ENCODE measurements at regions not wholly inside any gene's neighbourhood (a gene's known extent, or its start where the extent isn't known, plus 50 kb on each side); places are given as distances from the start of the nearest gene placed in this dataset.
"Not testable (repeated sequence)": the region's sequence is repeated elsewhere in the genome, so short reads cannot be mapped to it uniquely, and the experiment has no call there.

- Histone ChIP-seq H3K27me3 (ENCODE audit: insufficient read depth, low read length) (no peaks in the 10 kb centered on the region), H3K9me3 (ENCODE audit: low read length) (no peaks in the 10 kb centered on the region), H3K36me3 (ENCODE audit: insufficient read depth, low read length) (no peaks in the 10 kb centered on the region), H3K4me3 (ENCODE audit: low read length) (no peak overlapping the region), H3K4me1 (ENCODE audit: insufficient read depth, low read length) (no peaks in the 10 kb centered on the region), H2AFZ (ENCODE audit: low read depth, low read length) (no peak overlapping the region)
Observed at GRCh38 chr9:115525111-115526058, 407.4 kb upstream of the TNC start.

DNA sequence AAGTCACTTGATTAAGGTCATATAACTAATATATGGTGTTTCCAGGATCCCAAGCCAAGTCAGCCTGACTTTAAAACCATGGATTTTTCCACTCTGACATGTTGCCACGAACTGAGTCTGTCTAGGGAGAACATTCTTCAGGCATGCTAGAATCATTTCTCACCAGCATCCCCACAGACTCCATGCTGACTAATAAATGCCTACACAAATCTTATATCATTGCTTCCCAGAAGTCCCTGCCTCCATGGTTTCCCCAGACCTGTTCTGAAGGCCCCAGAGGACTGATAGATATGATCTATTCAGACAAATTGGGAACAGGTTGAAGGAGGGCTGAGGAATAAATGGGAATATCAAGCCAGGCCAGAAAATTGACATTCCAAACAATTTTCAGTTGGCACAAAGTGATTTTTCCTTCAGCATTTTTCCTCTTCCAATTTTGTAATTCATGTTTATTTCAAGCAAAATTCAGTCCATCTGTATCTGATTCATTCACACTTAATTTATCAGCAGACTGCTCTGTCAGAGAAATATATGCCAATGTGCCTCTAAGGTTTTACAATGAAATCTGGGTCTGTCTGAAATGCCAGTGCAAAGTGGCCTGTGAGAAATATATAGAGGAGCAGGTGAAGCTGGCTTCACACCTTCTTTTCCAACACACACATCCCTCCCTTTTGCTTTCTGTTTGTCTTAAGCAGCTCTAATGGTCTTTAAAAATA lies 413.6 kb upstream of the TNC start:
- H3K9me3 ChIP-seq (ENCODE audit: low read length): no peaks in the 10 kb centered on the region
- no peak overlapping the region for H3K4me3 ChIP-seq (ENCODE audit: low read length)
- no peaks in the 10 kb centered on the region for H3K36me3 ChIP-seq (ENCODE audit: insufficient read depth, low read length)
- H2AFZ ChIP-seq (ENCODE audit: low read depth, low read length): no peak overlapping the region
- no peaks in the 10 kb centered on the region for H3K4me1 ChIP-seq (ENCODE audit: insufficient read depth, low read length)
- H3K27me3 ChIP-seq (ENCODE audit: insufficient read depth, low read length): no peaks in the 10 kb centered on the region

DNA sequence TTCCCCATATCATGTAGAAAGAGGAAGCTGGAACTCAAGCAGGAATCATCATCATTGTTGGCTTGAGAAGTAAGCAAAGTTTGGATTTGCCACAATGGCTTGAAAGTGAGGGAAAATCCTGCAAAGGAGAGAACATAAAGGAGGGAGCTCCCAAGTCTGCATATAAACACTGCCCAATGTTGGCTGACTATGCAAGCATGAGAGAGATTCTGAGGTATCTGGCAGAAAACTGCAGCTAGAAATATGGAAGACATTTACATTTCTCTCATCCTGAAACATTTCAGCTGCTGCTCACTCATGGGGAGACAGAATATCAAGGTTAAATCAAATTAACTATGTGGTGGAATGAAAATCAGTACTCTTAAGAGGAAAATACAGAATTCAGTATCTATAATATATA lies 415.6 kb upstream of the TNC start:
- no peaks in the 10 kb centered on the region for H3K9me3 ChIP-seq (ENCODE audit: low read length)
- H3K4me3 ChIP-seq (ENCODE audit: low read length): no peak overlapping the region
- no peak overlapping the region for H2AFZ ChIP-seq (ENCODE audit: low read depth, low read length)
- no peaks in the 10 kb centered on the region for H3K36me3 ChIP-seq (ENCODE audit: insufficient read depth, low read length)
- H3K27me3 ChIP-seq (ENCODE audit: insufficient read depth, low read length): no peaks in the 10 kb centered on the region
- no peaks in the 10 kb centered on the region for H3K4me1 ChIP-seq (ENCODE audit: insufficient read depth, low read length)

- no peaks in the 10 kb centered on the region for H3K9me3 ChIP-seq (ENCODE audit: low read length)
- H3K27me3 ChIP-seq (ENCODE audit: insufficient read depth, low read length): no peaks in the 10 kb centered on the region
- H3K36me3 ChIP-seq (ENCODE audit: insufficient read depth, low read length): no peaks in the 10 kb centered on the region
- no peaks in the 10 kb centered on the region for H3K4me1 ChIP-seq (ENCODE audit: insufficient read depth, low read length)
- H2AFZ ChIP-seq (ENCODE audit: low read depth, low read length): no peak overlapping the region
- H3K4me3 ChIP-seq (ENCODE audit: low read length): no peak overlapping the region
Observed at GRCh38 chr9:115540091-115540490, 422.1 kb upstream of the TNC start.

- no peak overlapping the region for H2AFZ ChIP-seq (ENCODE audit: low read depth, low read length)
- H3K4me3 ChIP-seq (ENCODE audit: low read length): no peak overlapping the region
- H3K36me3 ChIP-seq (ENCODE audit: insufficient read depth, low read length): no peaks in the 10 kb centered on the region
- H3K9me3 ChIP-seq (ENCODE audit: low read length): no peaks in the 10 kb centered on the region
- H3K4me1 ChIP-seq (ENCODE audit: insufficient read depth, low read length): no peaks in the 10 kb centered on the region
- H3K27me3 ChIP-seq (ENCODE audit: insufficient read depth, low read length): no peaks in the 10 kb centered on the region
Observed at GRCh38 chr9:115543511-115543910, 425.6 kb upstream of the TNC start.

- H3K9me3 ChIP-seq (ENCODE audit: low read length): no peaks in the 10 kb centered on the region
- peaks cover 4% of the 10 kb centered on the region for H3K4me1 ChIP-seq (ENCODE audit: insufficient read depth, low read length)
- no peaks in the 10 kb centered on the region for H3K27me3 ChIP-seq (ENCODE audit: insufficient read depth, low read length)
Observed at GRCh38 chr9:115548609-115549260, 430.8 kb upstream of the TNC start.

DNA sequence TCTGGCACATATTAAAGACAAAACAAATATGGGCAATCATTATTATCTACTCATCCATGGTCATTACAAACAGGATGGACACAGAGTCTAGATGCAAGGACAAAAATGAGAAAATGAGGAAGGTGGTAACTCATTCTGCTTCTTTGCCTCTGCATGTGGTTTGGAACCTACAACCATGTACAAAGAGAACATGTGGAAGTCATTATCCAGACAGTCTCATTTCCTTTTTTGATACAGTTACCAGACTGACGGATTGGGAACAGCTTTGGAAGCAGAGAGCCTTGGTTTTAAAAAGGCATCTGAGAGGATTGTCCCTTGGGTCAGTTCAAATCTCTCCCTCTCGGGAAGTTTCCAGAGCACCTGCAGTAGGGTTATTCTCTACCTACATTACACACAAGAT lies 433.4 kb upstream of the TNC start:
- Histone ChIP-seq H3K4me3 (ENCODE audit: low read length) (no peak overlapping the region), H3K9me3 (ENCODE audit: low read length) (peaks cover 2% of the 10 kb centered on the region), H2AFZ (ENCODE audit: low read depth, low read length) (no peak overlapping the region), H3K4me1 (ENCODE audit: insufficient read depth, low read length) (peaks cover 4% of the 10 kb centered on the region), H3K36me3 (ENCODE audit: insufficient read depth, low read length) (no peaks in the 10 kb centered on the region), H3K27me3 (ENCODE audit: insufficient read depth, low read length) (no peaks in the 10 kb centered on the region)

More at GRCh38 chr9:115548609-115549260, 430.8 kb upstream of the TNC start:
- H3K4me3 ChIP-seq (ENCODE audit: low read length): no peak overlapping the region
- no peak overlapping the region for H2AFZ ChIP-seq (ENCODE audit: low read depth, low read length)
- no peaks in the 10 kb centered on the region for H3K36me3 ChIP-seq (ENCODE audit: insufficient read depth, low read length)

DNA sequence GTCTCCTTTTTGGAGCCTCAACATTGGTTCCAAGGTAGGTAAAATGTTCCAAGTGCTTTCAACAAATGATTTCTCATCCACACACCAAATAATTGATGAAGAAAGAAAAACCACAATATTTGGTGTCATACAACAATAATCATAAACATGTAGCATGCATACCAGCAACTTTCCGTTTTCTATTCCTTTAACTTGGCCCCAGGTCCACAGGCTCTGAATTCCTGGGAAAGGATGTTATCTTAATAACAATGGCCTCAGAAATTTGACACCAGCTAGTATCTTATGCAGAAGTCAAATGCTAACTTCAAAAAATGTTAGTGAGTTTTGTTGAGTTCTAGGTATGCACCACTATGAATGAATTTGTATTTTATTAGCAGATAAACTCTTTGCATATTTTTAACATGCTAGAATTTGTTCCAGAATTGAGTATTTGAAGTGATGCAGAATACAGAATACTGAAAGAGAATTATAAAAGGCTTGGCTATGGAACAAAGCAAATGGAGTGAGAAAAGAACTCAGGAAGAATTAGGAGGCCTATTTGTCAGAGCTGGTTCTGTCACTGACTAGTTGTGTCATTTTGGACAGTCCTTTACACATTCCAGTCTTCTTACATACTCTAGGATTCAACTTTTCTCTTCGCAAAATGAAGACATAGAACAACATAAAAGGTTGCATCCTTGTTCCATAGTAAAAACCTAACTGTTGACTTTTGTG lies 435.3 kb upstream of the TNC start:
- peaks cover 4% of the 10 kb centered on the region for H3K4me1 ChIP-seq (ENCODE audit: insufficient read depth, low read length)
- peaks cover 2% of the 10 kb centered on the region for H3K9me3 ChIP-seq (ENCODE audit: low read length)
- H3K36me3 ChIP-seq (ENCODE audit: insufficient read depth, low read length): no peaks in the 10 kb centered on the region
- no peaks in the 10 kb centered on the region for H3K27me3 ChIP-seq (ENCODE audit: insufficient read depth, low read length)
- no peak overlapping the region for H2AFZ ChIP-seq (ENCODE audit: low read depth, low read length)
- H3K4me3 ChIP-seq (ENCODE audit: low read length): no peak overlapping the region

DNA sequence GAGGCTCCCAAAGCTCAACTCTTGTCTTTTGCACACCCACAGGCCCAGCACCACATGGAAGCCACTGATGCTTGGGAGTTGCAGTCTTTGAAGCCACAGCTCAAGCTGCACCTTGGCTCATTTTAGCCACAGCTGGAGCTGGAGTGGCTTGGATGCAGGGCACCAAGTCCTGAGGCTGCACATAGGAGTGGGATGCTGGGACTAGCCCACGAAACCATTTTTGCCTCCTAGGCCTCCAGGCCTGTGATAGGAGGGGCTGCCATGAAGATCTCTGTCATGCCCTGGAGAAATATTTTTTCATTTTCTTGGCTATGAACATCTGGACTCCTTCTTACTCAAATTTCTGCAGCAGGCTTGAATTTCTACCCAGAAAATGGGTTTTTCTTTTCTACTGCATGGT lies 438.5 kb upstream of the TNC start:
- Histone ChIP-seq H2AFZ (ENCODE audit: low read depth, low read length) (no peak overlapping the region), H3K4me3 (ENCODE audit: low read length) (no peak overlapping the region), H3K9me3 (ENCODE audit: low read length) (peaks cover 2% of the 10 kb centered on the region), H3K36me3 (ENCODE audit: insufficient read depth, low read length) (no peaks in the 10 kb centered on the region), H3K27me3 (ENCODE audit: insufficient read depth, low read length) (no peaks in the 10 kb centered on the region), H3K4me1 (ENCODE audit: insufficient read depth, low read length) (peaks cover 4% of the 10 kb centered on the region)

DNA sequence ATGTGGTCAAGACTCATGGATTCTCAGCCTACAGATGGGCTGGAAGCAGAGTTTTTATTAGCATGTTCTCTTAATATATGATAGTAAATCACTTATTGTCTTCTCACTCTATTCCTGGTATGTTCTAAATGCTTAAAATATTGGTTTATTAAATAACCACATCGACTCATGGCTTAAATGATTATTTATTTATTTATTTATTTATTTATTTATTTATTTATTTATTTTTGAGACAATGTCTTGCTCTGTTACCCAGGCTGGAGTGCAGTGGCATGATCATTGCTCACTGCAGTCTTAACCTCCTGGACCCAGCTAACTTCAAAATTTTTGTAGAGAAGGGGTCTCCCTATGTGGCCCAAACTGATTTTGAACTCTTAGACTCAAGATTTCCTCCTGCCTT lies 457.2 kb upstream of the TNC start:
- Histone ChIP-seq H3K27me3 (ENCODE audit: insufficient read depth, low read length) (no peaks in the 10 kb centered on the region), H3K9me3 (ENCODE audit: low read length) (no peaks in the 10 kb centered on the region), H3K4me3 (ENCODE audit: low read length) (no peak overlapping the region), H2AFZ (ENCODE audit: low read depth, low read length) (no peak overlapping the region), H3K4me1 (ENCODE audit: insufficient read depth, low read length) (no peaks in the 10 kb centered on the region), H3K36me3 (ENCODE audit: insufficient read depth, low read length) (no peaks in the 10 kb centered on the region)

- H3K36me3 ChIP-seq (ENCODE audit: insufficient read depth, low read length); H3K9me3 ChIP-seq (ENCODE audit: low read length); H3K4me1 ChIP-seq (ENCODE audit: insufficient read depth, low read length); H3K27me3 ChIP-seq (ENCODE audit: insufficient read depth, low read length); H2AFZ ChIP-seq (ENCODE audit: low read depth, low read length); H3K4me3 ChIP-seq (ENCODE audit: low read length): not testable (repeated sequence)
Observed at GRCh38 chr9:115585458-115585857, 467.5 kb upstream of the TNC start.

- Histone ChIP-seq H3K9me3 (ENCODE audit: low read length) (no peaks in the 10 kb centered on the region), H3K4me3 (ENCODE audit: low read length) (no peak overlapping the region), H3K4me1 (ENCODE audit: insufficient read depth, low read length) (peaks cover 11% of the 10 kb centered on the region), H3K36me3 (ENCODE audit: insufficient read depth, low read length) (no peaks in the 10 kb centered on the region), H2AFZ (ENCODE audit: low read depth, low read length) (no peak overlapping the region), H3K27me3 (ENCODE audit: insufficient read depth, low read length) (no peaks in the 10 kb centered on the region)
Observed at GRCh38 chr9:115587310-115587709, 469.4 kb upstream of the TNC start.

Measured in neuron (in vitro differentiated cells).